ENCODE measurements at regions not wholly inside any gene's neighbourhood (a gene's known extent, or its start where the extent isn't known, plus 50 kb on each side); places are given as distances from the start of the nearest gene placed in this dataset.

DNA sequence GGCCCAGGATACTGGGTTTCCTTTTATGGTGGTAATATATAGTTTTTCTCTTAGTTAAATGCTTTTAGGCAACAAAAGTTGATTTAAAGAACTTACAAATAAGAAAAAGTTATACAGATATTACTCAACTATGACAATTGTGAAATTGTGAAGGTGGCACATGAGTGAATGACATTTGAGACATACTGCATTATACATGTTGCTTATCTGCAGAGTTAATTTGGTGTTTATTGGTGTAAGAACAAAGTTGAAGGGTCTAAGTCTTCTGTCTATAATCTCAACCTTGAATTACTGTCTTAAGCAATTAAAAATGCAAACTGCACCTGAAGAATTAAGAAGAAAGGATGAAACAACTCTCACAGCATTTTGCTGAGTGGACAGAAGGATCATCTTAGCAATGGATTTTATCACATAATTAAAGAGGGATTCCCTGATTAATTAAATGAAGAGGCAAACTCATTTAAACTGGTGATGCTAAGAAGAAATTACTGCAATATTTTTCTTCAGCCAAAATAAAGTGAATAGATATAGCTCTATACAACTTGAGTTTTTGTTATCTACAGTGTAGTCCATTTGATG lies 298.9 kb upstream of the TGFBR2 start:
- Histone ChIP-seq H3K36me3 (ENCODE audit: control insufficient read depth, insufficient read depth, low read length) (no peaks in the 10 kb centered on the region), H3K9ac (ENCODE audit: insufficient read depth, low read length) (no peak overlapping the region), H3K4me3 (replicated peaks in 1 of 4; ENCODE audit: control extremely low read depth in 1 of 4, insufficient read depth in 1 of 4, low read depth in 3 of 4, low read length in 4 of 4) (no peak overlapping the region), H3K9me3 (ENCODE audit: control insufficient read depth, insufficient read depth, low read depth, low read length) (no peaks in the 10 kb centered on the region), H3K4me1 (ENCODE audit: control insufficient read depth, extremely low read depth, insufficient read depth, low read length) (no peaks in the 10 kb centered on the region), H4K20me1 (ENCODE audit: control insufficient read depth, extremely low read depth, insufficient read depth, low read length) (no peaks in the 10 kb centered on the region), H3K79me2 (ENCODE audit: control insufficient read depth, insufficient read depth, low read length) (no peaks in the 10 kb centered on the region), H2AFZ (ENCODE audit: low read length) (no peak overlapping the region), H3K4me2 (ENCODE audit: extremely low read depth, insufficient read depth, low read length) (no peak overlapping the region), H3K27ac (ENCODE audit: insufficient read depth, low read length) (no peak overlapping the region), H3K27me3 (ENCODE audit: control insufficient read depth, insufficient read depth, low read length) (no peaks in the 10 kb centered on the region)
- no peak for TF ChIP-seq EZH2 (IDR thresholded peaks at IDR 0.05; ENCODE audit: low read length, missing control alignments)
- TF ChIP-seq, protein P1, sequence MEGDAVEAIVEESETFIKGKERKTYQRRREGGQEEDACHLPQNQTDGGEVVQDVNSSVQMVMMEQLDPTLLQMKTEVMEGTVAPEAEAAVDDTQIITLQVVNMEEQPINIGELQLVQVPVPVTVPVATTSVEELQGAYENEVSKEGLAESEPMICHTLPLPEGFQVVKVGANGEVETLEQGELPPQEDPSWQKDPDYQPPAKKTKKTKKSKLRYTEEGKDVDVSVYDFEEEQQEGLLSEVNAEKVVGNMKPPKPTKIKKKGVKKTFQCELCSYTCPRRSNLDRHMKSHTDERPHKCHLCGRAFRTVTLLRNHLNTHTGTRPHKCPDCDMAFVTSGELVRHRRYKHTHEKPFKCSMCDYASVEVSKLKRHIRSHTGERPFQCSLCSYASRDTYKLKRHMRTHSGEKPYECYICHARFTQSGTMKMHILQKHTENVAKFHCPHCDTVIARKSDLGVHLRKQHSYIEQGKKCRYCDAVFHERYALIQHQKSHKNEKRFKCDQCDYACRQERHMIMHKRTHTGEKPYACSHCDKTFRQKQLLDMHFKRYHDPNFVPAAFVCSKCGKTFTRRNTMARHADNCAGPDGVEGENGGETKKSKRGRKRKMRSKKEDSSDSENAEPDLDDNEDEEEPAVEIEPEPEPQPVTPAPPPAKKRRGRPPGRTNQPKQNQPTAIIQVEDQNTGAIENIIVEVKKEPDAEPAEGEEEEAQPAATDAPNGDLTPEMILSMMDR (conservative IDR thresholded peaks at IDR 0.05 in 1 of 2, IDR thresholded peaks at IDR 0.05 in 1 of 2; ENCODE audit: low read depth in 1 of 2, low read length in 2 of 2): no peak
- DNase-seq (ENCODE audit: low read depth in 2 of 2): no peak

DNA sequence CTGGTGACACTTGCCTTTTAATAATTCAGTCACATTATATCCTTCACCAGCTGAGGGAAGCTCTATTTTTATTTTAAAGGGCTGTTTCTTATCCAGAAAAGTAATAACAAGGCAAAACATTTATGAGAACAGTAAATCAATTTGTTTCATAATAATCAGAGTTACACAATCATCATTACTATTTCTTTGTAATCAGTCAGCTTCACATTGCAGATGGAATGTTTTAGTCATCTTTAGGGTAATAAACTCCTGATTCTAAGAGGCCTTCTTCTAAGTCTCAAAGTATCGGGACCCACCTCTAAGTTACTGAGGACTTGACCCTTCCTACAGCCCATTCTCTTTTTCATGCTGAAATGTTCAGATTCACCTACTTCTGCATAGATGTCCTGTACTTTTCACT lies 298.3 kb upstream of the TGFBR2 start:
- Histone ChIP-seq H3K9ac (ENCODE audit: insufficient read depth, low read length) (no peak overlapping the region), H2AFZ (ENCODE audit: low read length) (no peak overlapping the region), H3K27ac (ENCODE audit: insufficient read depth, low read length) (no peak overlapping the region), H3K9me3 (ENCODE audit: control insufficient read depth, insufficient read depth, low read depth, low read length) (no peaks in the 10 kb centered on the region), H4K20me1 (ENCODE audit: control insufficient read depth, extremely low read depth, insufficient read depth, low read length) (no peaks in the 10 kb centered on the region), H3K4me3 (replicated peaks in 1 of 4; ENCODE audit: control extremely low read depth in 1 of 4, insufficient read depth in 1 of 4, low read depth in 3 of 4, low read length in 4 of 4) (no peak overlapping the region), H3K27me3 (ENCODE audit: control insufficient read depth, insufficient read depth, low read length) (no peaks in the 10 kb centered on the region), H3K36me3 (ENCODE audit: control insufficient read depth, insufficient read depth, low read length) (no peaks in the 10 kb centered on the region), H3K79me2 (ENCODE audit: control insufficient read depth, insufficient read depth, low read length) (no peaks in the 10 kb centered on the region), H3K4me1 (ENCODE audit: control insufficient read depth, extremely low read depth, insufficient read depth, low read length) (no peaks in the 10 kb centered on the region), H3K4me2 (ENCODE audit: extremely low read depth, insufficient read depth, low read length) (no peak overlapping the region)
- peak; percentile 39 to 81 for DNase-seq (ENCODE audit: low read depth in 2 of 2)
- TF ChIP-seq EZH2 (IDR thresholded peaks at IDR 0.05; ENCODE audit: low read length, missing control alignments): no peak
- TF ChIP-seq, protein P1 (conservative IDR thresholded peaks at IDR 0.05 in 1 of 2, IDR thresholded peaks at IDR 0.05 in 1 of 2; ENCODE audit: low read depth in 1 of 2, low read length in 2 of 2): no peak

DNA sequence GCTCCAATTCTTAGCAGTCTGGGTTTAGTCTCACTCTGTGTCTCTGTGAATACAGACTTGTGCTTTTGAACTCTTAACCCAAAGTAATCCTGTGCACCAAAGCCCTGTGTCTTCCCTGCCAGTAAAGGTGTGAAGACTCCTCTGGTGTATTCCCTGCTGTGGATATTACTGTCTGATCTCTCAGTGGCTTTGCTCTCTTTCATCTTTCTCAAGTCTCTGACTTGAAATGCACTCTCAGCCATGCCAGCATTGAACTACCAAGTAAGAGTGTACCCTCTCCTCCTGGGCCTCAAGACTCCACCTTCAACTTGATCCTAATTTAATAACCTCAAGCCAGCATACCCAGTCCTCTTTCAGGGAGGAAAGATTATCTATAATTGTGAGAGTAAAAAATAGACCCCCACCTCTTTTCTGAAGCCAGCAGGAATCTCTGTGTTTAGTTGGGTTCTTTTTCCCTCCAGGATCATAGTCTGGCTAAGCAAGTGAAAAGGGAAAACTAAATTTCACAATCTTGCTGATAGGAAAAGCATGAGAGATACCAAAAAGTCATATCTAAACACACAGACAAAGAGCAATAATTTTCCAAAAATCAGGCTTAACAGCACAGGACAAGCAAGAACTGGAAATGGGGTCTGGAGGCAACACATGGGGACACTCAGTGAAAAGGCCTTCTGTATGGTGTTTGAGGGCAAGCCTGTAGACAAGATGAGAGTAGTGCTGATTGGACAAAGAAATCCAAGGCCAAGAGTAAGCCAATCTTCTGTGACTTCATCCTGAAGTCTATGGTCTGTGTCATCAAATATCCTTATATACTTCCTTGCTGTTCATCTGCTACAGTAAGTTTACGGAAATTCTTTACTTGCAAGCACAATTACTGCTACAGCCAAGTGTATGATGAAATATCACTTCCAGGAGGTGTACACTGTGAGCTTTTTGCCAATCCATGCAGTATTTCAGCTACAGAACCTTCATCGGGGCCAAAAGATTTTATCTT lies 296.1 kb upstream of the TGFBR2 start:
- DNase-seq (ENCODE audit: low read depth in 2 of 2): peak; percentile 23 to 61
- Histone ChIP-seq H3K4me3 (replicated peaks in 1 of 4; ENCODE audit: control extremely low read depth in 1 of 4, insufficient read depth in 1 of 4, low read depth in 3 of 4, low read length in 4 of 4) (no peak overlapping the region), H2AFZ (ENCODE audit: low read length) (no peak overlapping the region), H3K9ac (ENCODE audit: insufficient read depth, low read length) (no peak overlapping the region), H3K4me1 (ENCODE audit: control insufficient read depth, extremely low read depth, insufficient read depth, low read length) (peaks cover 2% of the 10 kb centered on the region), H3K79me2 (ENCODE audit: control insufficient read depth, insufficient read depth, low read length) (no peaks in the 10 kb centered on the region), H3K4me2 (ENCODE audit: extremely low read depth, insufficient read depth, low read length) (no peak overlapping the region), H4K20me1 (ENCODE audit: control insufficient read depth, extremely low read depth, insufficient read depth, low read length) (no peaks in the 10 kb centered on the region), H3K36me3 (ENCODE audit: control insufficient read depth, insufficient read depth, low read length) (no peaks in the 10 kb centered on the region), H3K27me3 (ENCODE audit: control insufficient read depth, insufficient read depth, low read length) (no peaks in the 10 kb centered on the region), H3K27ac (ENCODE audit: insufficient read depth, low read length) (no peak overlapping the region), H3K9me3 (ENCODE audit: control insufficient read depth, insufficient read depth, low read depth, low read length) (no peaks in the 10 kb centered on the region)
- no peak for TF ChIP-seq EZH2 (IDR thresholded peaks at IDR 0.05; ENCODE audit: low read length, missing control alignments)
- TF ChIP-seq, protein P1 (conservative IDR thresholded peaks at IDR 0.05 in 1 of 2, IDR thresholded peaks at IDR 0.05 in 1 of 2; ENCODE audit: low read depth in 1 of 2, low read length in 2 of 2): no peak

Data from fibroblast of lung (primary cell).